ENCODE measurements at regions not wholly inside any gene's neighbourhood (a gene's known extent, or its start where the extent isn't known, plus 50 kb on each side); places are given as distances from the start of the nearest gene placed in this dataset.

DNA sequence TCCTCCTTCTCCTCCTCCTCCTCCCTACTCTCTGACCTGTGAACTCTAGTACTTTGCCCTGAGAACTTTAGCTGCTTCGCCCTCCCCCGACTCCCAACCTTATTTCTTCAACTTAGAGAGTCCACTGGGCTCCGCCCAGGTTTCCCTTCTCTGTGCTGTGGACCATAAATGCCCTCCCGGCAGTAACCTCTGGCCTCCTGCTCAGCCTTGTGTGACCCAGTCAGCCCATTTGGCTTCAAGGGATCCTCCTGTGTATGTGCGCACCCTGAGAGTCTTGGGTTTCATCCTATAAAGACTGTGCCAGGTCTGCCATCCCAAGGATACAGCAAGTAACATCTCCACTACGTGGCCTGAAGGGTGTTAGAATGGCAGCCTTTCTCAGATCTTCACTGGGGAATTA is 275.6 kb upstream of the C16orf82 start:
- H3K27me3 ChIP-seq = no peaks in the 10 kb centered on the region
- TF ChIP-seq, protein P1, sequence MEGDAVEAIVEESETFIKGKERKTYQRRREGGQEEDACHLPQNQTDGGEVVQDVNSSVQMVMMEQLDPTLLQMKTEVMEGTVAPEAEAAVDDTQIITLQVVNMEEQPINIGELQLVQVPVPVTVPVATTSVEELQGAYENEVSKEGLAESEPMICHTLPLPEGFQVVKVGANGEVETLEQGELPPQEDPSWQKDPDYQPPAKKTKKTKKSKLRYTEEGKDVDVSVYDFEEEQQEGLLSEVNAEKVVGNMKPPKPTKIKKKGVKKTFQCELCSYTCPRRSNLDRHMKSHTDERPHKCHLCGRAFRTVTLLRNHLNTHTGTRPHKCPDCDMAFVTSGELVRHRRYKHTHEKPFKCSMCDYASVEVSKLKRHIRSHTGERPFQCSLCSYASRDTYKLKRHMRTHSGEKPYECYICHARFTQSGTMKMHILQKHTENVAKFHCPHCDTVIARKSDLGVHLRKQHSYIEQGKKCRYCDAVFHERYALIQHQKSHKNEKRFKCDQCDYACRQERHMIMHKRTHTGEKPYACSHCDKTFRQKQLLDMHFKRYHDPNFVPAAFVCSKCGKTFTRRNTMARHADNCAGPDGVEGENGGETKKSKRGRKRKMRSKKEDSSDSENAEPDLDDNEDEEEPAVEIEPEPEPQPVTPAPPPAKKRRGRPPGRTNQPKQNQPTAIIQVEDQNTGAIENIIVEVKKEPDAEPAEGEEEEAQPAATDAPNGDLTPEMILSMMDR (IDR thresholded peaks at IDR 0.05; ENCODE audit: low read depth, low read length) = no peak
- no peak overlapping the region for H3K27ac ChIP-seq
- H3K4me1 ChIP-seq (ENCODE audit: low read depth) = no peaks in the 10 kb centered on the region
- no peak for DNase-seq (ENCODE audit: low read depth in 1 of 2, low spot score in 1 of 2)
- no peaks in the 10 kb centered on the region for H3K9me3 ChIP-seq (ENCODE audit: low read depth)
- H3K4me3 ChIP-seq = no peak overlapping the region
- no peaks in the 10 kb centered on the region for H3K36me3 ChIP-seq

DNA sequence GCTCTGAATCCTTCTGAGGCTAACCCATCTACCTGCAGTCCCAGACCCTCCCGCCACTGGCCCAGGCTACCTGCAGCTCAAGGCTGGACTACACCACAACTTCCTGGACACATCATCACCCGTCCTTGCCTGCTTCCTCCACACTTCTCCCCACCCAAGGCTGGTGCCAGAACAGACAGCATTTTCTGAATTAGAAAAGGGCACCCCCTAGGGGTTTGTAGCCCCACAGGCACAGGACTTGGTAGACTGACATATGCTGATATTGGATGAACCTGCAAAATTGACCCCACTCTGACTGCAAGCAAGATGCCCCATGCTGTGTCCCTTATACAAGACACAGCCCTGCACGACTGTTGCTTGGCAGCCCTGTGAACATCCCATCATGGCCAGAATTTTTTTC is 271.5 kb upstream of the C16orf82 start:
- Histone ChIP-seq H3K36me3 (no peaks in the 10 kb centered on the region), H3K27me3 (no peaks in the 10 kb centered on the region), H3K4me1 (ENCODE audit: low read depth) (no peaks in the 10 kb centered on the region), H3K9me3 (ENCODE audit: low read depth) (no peaks in the 10 kb centered on the region), H3K27ac (no peak overlapping the region), H3K4me3 (no peak overlapping the region)
- DNase-seq (ENCODE audit: low read depth in 1 of 2, low spot score in 1 of 2) = peak in 1 of 2 donors; percentile 7
- TF ChIP-seq, protein P1 (IDR thresholded peaks at IDR 0.05; ENCODE audit: low read depth, low read length) = no peak

DNA sequence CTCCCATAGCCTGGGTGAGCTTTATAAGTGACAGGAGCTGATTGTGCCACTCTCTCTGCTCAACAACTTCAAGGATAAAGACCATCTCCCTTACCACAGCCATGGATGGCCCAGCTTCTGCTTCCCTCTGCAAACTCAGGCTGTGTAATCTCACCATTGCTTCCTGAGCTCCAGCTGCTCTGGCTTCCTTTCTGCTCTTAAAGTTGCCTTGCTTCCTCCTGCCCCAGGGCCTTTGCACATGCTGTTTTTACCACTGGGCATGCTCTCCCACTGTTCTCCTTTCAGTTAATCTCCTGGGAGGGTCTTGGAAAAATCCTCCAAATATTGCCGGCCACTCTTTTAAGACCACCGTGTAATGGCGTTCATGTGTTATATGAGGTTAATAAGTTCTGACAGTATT is 265.1 kb upstream of the C16orf82 start:
- H3K9me3 ChIP-seq (ENCODE audit: low read depth) = no peaks in the 10 kb centered on the region
- no peaks in the 10 kb centered on the region for H3K4me1 ChIP-seq (ENCODE audit: low read depth)
- DNase-seq (ENCODE audit: low read depth in 1 of 2, low spot score in 1 of 2) = no peak
- TF ChIP-seq, protein P1 (IDR thresholded peaks at IDR 0.05; ENCODE audit: low read depth, low read length) = no peak
- no peaks in the 10 kb centered on the region for H3K27me3 ChIP-seq
- H3K27ac ChIP-seq = no peak overlapping the region
- H3K4me3 ChIP-seq = no peak overlapping the region
- H3K36me3 ChIP-seq = no peaks in the 10 kb centered on the region

DNA sequence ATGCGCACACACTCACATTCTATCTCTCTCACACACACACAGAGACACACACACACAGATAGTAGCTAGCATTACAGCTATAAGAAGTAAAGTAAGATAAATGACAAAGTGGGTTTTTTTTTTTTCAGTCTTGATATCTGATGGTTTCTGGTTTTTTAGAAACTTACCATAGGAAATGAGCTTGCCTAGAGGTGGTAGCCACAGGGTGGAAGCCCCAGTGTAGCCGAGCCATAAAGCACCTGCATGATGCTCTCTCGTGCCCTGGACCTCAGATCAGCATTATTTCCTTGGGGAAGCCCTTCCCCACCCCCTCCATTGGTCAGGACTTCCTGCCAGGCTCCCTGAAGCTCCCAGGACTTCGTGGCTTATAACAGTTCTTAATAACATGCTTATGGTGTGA is 264.3 kb upstream of the C16orf82 start:
- Histone ChIP-seq H3K9me3 (ENCODE audit: low read depth) (no peaks in the 10 kb centered on the region), H3K4me3 (no peak overlapping the region), H3K4me1 (ENCODE audit: low read depth) (no peaks in the 10 kb centered on the region), H3K27me3 (no peaks in the 10 kb centered on the region), H3K27ac (no peak overlapping the region), H3K36me3 (no peaks in the 10 kb centered on the region)
- TF ChIP-seq, protein P1 (IDR thresholded peaks at IDR 0.05; ENCODE audit: low read depth, low read length) = no peak
- no peak for DNase-seq (ENCODE audit: low read depth in 1 of 2, low spot score in 1 of 2)

DNA sequence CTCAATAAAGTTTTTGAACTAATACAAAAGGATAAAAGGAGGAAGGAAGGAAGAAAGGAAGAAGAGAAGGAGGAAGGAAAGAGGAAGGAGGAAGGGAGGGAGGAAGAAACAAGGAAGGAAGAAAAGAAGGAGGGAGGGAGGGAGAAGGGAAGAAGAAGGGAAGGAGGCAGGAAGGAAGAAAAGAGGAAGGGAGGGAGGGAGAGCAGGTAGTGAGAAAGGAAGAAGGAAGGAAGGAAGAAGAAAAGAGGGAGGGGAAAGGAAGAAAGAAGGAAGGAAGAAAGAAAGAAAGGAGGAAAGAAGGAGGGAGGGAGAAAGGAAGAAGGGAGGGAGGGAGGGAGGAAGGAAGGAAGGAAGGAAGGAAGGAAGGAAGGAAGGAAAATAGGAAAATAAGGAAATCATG is 263.8 kb upstream of the C16orf82 start:
- Histone ChIP-seq H3K27ac (no peak overlapping the region), H3K27me3 (no peaks in the 10 kb centered on the region), H3K4me3 (no peak overlapping the region), H3K9me3 (ENCODE audit: low read depth) (no peaks in the 10 kb centered on the region), H3K4me1 (ENCODE audit: low read depth) (no peaks in the 10 kb centered on the region), H3K36me3 (no peaks in the 10 kb centered on the region)
- DNase-seq (ENCODE audit: low read depth in 1 of 2, low spot score in 1 of 2) = no peak
- TF ChIP-seq, protein P1 (IDR thresholded peaks at IDR 0.05; ENCODE audit: low read depth, low read length) = no peak

DNA sequence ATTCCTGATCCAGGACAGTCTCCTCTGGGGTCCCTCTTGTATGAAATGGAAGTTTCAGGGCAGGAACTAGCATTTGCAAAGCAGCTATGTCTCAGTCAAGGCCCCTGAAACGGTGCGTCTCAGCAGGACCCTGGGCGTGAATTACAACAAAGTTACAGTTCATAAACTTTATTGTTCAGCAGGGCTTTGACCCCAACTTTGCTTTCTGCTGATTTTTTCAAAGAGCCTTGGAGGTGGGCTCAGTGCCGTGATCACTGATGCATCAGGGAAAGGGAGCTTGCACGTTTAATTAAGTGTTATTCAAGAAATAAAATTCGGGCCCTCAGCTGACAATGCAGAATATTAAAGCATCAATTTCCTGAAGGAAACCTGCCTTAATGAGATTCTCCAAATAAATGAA is 260.1 kb upstream of the C16orf82 start:
- TF ChIP-seq, protein P1 (IDR thresholded peaks at IDR 0.05; ENCODE audit: low read depth, low read length) = no peak
- H3K36me3 ChIP-seq = no peaks in the 10 kb centered on the region

More for the DNA sequence above, 260.1 kb upstream of the C16orf82 start:
- DNase-seq (ENCODE audit: low read depth in 1 of 2, low spot score in 1 of 2) = no peak
- Histone ChIP-seq H3K9me3 (ENCODE audit: low read depth) (no peaks in the 10 kb centered on the region), H3K4me3 (no peak overlapping the region), H3K4me1 (ENCODE audit: low read depth) (no peaks in the 10 kb centered on the region), H3K27ac (no peak overlapping the region), H3K27me3 (no peaks in the 10 kb centered on the region)
